Neuronal stem cell (in vitro differentiated cells): ENCODE measurements at regions not wholly inside any gene's neighbourhood (a gene's known extent, or its start where the extent isn't known, plus 50 kb on each side); places are given as distances from the start of the nearest gene placed in this dataset.
A peak's percentile ranks its signal among the peaks of the same experiment; 100 is the strongest.

Experiments used
- DNase-seq: peaks from one replicate; pipeline ENCODE4 v3.0.0-alpha.2; 2013; ENCODE audit warnings: low spot score
- H2AFZ ChIP-seq: one replicate; pipeline ENCODE4 v1.6.1; 2013; ENCODE audit warnings: mild to moderate bottlenecking, low read length, inconsistent platforms
- H2AK5ac ChIP-seq: 2 replicates; pipeline ENCODE4 v1.6.1; 2013; ENCODE audit warnings: low read depth, mild to moderate bottlenecking, inconsistent platforms, low read length, moderate library complexity, mixed read lengths
- H2BK120ac ChIP-seq: 2 replicates; pipeline ENCODE4 v1.6.1; 2013; ENCODE audit warnings: low read depth, mild to moderate bottlenecking, inconsistent platforms, low read length, moderate library complexity, mixed read lengths
- H2BK12ac ChIP-seq: one replicate; pipeline ENCODE4 v1.6.1; 2013; ENCODE audit warnings: low read length, inconsistent platforms
- H2BK15ac ChIP-seq: 2 replicates; pipeline ENCODE4 v1.6.1; 2013; ENCODE audit warnings: mild to moderate bottlenecking, low read length, inconsistent platforms, mixed read lengths
- H2BK5ac ChIP-seq: one replicate; pipeline ENCODE4 v1.6.1; 2013; ENCODE audit warnings: inconsistent platforms, mild to moderate bottlenecking, low read length, moderate library complexity
- H3K14ac ChIP-seq: one replicate; pipeline ENCODE4 v1.6.1; 2013; ENCODE audit warnings: low read length, inconsistent platforms
- H3K18ac ChIP-seq: 2 replicates; pipeline ENCODE4 v1.6.1; 2013; ENCODE audit warnings: low read length, inconsistent platforms
- H3K23ac ChIP-seq: 2 replicates; pipeline ENCODE4 v1.6.1; 2013; ENCODE audit warnings: low read depth, mild to moderate bottlenecking, mixed read lengths, low read length, inconsistent platforms; ENCODE audit not compliant: poor library complexity
- H3K27ac ChIP-seq: replicated peaks from 3 replicates; pipeline ENCODE4 v1.5.1; 2013; ENCODE audit warnings: low read length, inconsistent platforms
- H3K27me3 ChIP-seq, 3 experiments: 2 replicates each; pipeline ENCODE4 v1.6.1; 2013; ENCODE audit warnings: low read length in 3 of 3, mild to moderate bottlenecking in 2 of 3, inconsistent platforms in 1 of 3, low read depth in 1 of 3, mixed read lengths in 1 of 3, moderate library complexity in 1 of 3; ENCODE audit not compliant: control insufficient read depth in 3 of 3, insufficient read depth in 3 of 3
- H3K36me3 ChIP-seq, 2 donors: replicated peaks in 1 of 2; 2 replicates each; pipeline ENCODE4 v1.6.1; 2013; ENCODE audit warnings: low read length in 2 of 2; ENCODE audit not compliant: control insufficient read depth in 2 of 2, insufficient read depth in 2 of 2
- H3K4ac ChIP-seq: 2 replicates; pipeline ENCODE4 v1.6.1; 2013; ENCODE audit warnings: inconsistent platforms, mild to moderate bottlenecking, low read length, moderate library complexity
- H3K4me1 ChIP-seq, 2 donors: 1 replicate in 1 of 2; 2 replicates in 1 of 2; pipeline ENCODE4 v1.6.1; 2013; ENCODE audit warnings: low read length in 2 of 2, low read depth in 1 of 2; ENCODE audit not compliant: control insufficient read depth in 2 of 2, insufficient read depth in 1 of 2
- H3K4me2 ChIP-seq: one replicate; pipeline ENCODE4 v1.6.1; 2013; ENCODE audit warnings: mild to moderate bottlenecking, low read length, inconsistent platforms; ENCODE audit not compliant: insufficient read depth, poor library complexity, severe bottlenecking
- H3K4me3 ChIP-seq, 2 donors: 2 replicates each; pipeline ENCODE4 v1.5.1; 2013; ENCODE audit warnings: low read length in 2 of 2, mild to moderate bottlenecking in 2 of 2, inconsistent platforms in 1 of 2, moderate library complexity in 1 of 2
- H3K79me1 ChIP-seq: one replicate; pipeline ENCODE4 v1.6.1; 2013; ENCODE audit warnings: low read depth, mild to moderate bottlenecking, inconsistent platforms, low read length, moderate library complexity
- H3K9ac ChIP-seq: one replicate; pipeline ENCODE4 v1.6.1; 2013; ENCODE audit warnings: mild to moderate bottlenecking, low read depth, low read length, inconsistent platforms; ENCODE audit not compliant: poor library complexity
- H3K9me3 ChIP-seq, 2 donors: replicated peaks in 1 of 2; 2 replicates each; pipeline versions ENCODE3 to v1.6.1; 2013; ENCODE audit warnings: low read length in 2 of 2, mild to moderate bottlenecking in 2 of 2, inconsistent platforms in 1 of 2, low read depth in 1 of 2, mixed read lengths in 1 of 2, moderate library complexity in 1 of 2; ENCODE audit not compliant: control insufficient read depth in 2 of 2, insufficient read depth in 1 of 2
- H4K8ac ChIP-seq: one replicate; pipeline ENCODE4 v1.6.1; 2013; ENCODE audit warnings: low read depth, mild to moderate bottlenecking, inconsistent platforms, low read length, moderate library complexity
- H4K91ac ChIP-seq: one replicate; pipeline ENCODE4 v1.6.1; 2013; ENCODE audit warnings: low read length, low read depth, mild to moderate bottlenecking, inconsistent platforms; ENCODE audit not compliant: poor library complexity
- WGBS, 2 donors: extraction: QIAGEN DNeasy Blood & Tissue Kit; methylation state at CpG; one replicate each; pipeline ENCODE4 v1.1.7; 2013; ENCODE audit warnings: missing lambda C conversion rate in 2 of 2, mixed read lengths in 1 of 2; ENCODE audit not compliant: insufficient read length in 2 of 2, insufficient replicate concordance in 1 of 2; ENCODE audit errors: extremely low coverage in 2 of 2; 5-methylcytosine and 5-hydroxymethylcytosine counted together

DNA sequence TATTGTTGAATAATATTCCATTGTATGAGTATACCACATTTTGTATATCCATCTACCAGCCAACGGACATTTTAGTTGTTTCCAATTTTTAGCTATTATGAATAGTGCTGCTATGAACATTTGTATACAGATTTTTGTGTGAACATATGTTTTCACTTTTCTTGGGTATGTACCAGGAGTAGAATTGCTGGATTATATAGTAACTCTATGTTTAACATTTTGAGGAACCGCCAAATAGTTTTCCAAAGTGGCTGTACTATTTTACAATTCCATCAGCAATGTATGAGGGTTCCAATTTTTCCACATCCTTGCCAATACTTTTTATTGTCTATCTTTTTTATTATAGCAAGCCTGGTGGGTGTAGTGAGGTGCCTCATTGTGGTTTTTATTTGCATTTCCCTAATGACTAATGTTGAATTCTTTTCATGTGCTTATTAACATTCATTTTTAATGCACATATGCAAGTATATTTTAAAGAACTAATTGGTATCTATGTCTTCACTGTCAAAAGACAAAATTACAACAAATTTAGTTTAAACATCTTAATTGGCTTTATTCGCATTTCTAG, 77.5 kb upstream of the PIAS1 start:
- H3K79me1 ChIP-seq = no peaks in the 10 kb centered on the region
- no peaks in the 10 kb centered on the region for H3K36me3 ChIP-seq
- H4K91ac ChIP-seq = no peak overlapping the region
- H4K8ac ChIP-seq = no peak overlapping the region
- no peak overlapping the region for H3K27ac ChIP-seq
- WGBS, 2 donors = no CpG with 5 or more reads among the region's 3 CpGs
- no peaks in the 10 kb centered on the region for H3K4me1 ChIP-seq
- H3K4ac ChIP-seq = no peak overlapping the region
- H3K9me3 ChIP-seq = peaks cover 2 to 8% of the 10 kb centered on the region in 2 donors
- DNase-seq = no peak
- H3K18ac ChIP-seq = no peak overlapping the region
- H2AK5ac ChIP-seq = no peak overlapping the region
- H3K14ac ChIP-seq = no peak overlapping the region
- H2BK12ac ChIP-seq = no peak overlapping the region
- H3K4me2 ChIP-seq = no peak overlapping the region
- no peak overlapping the region for H2BK120ac ChIP-seq
- no peak overlapping the region for H3K9ac ChIP-seq
- no peak overlapping the region for H2BK15ac ChIP-seq
- no peak overlapping the region for H3K23ac ChIP-seq
- no peak overlapping the region for H2BK5ac ChIP-seq
- H3K27me3 ChIP-seq = no peaks in the 10 kb centered on the region
- no peak overlapping the region for H3K4me3 ChIP-seq
- no peak overlapping the region for H2AFZ ChIP-seq

DNA sequence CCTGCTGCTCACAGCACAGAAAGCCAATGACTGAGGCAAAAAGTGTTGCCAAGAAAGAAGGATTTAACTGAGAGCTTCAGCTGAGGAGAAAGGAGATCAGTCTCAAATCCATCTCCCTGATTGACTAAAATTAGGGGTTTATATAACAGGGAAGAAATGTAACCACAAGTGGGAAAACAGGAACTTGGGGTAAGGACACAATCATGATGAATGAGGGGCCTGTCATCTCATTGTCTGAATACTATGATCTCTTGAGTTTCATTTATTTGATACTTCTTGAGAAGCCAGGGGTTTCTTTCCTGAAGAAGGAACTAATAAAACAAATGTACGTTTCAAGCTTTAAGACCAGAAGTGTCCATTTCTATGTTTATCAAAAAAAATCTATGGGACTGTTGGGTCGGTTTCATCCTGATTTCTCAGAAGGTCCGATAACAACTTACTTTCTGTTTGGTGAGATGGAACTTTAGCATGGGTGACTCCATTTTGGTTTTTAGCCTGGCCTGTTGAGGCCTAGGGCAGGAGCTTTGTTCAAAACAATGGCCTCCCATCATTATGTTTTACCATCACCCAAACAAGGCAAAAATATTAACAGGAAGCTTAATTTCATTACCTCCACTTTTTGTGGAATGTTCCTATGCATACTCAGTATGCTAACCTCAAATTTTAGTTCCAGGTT, 76.6 kb upstream of the PIAS1 start:
- Histone ChIP-seq H3K27ac (no peak overlapping the region), H3K27me3 (no peaks in the 10 kb centered on the region), H2AK5ac (no peak overlapping the region), H3K36me3 (no peaks in the 10 kb centered on the region), H2BK15ac (no peak overlapping the region), H4K91ac (no peak overlapping the region), H2AFZ (no peak overlapping the region), H3K79me1 (no peaks in the 10 kb centered on the region), H3K9me3 (peaks cover 2 to 8% of the 10 kb centered on the region in 2 donors), H3K4me3 (no peak overlapping the region), H3K4me2 (no peak overlapping the region), H3K23ac (no peak overlapping the region), H2BK5ac (no peak overlapping the region), H4K8ac (no peak overlapping the region), H2BK12ac (no peak overlapping the region), H3K14ac (no peak overlapping the region), H2BK120ac (no peak overlapping the region), H3K18ac (no peak overlapping the region), H3K4me1 (no peaks in the 10 kb centered on the region), H3K9ac (no peak overlapping the region), H3K4ac (no peak overlapping the region)
- no peak for DNase-seq
- WGBS, 2 donors = no CpG with 5 or more reads among the region's 3 CpGs

GRCh38 chr15:67979281-67979680, 74.8 kb upstream of the PIAS1 start:
- Histone ChIP-seq H3K9me3 (peaks cover 2 to 8% of the 10 kb centered on the region in 2 donors), H3K4ac (no peak overlapping the region), H2BK120ac (no peak overlapping the region), H2BK15ac (no peak overlapping the region), H3K4me3 (no peak overlapping the region), H3K23ac (no peak overlapping the region), H3K79me1 (no peaks in the 10 kb centered on the region), H3K27me3 (no peaks in the 10 kb centered on the region), H2AFZ (no peak overlapping the region), H3K36me3 (no peaks in the 10 kb centered on the region), H4K8ac (no peak overlapping the region), H3K18ac (no peak overlapping the region), H2AK5ac (no peak overlapping the region), H3K4me1 (no peaks in the 10 kb centered on the region), H3K27ac (no peak overlapping the region), H4K91ac (no peak overlapping the region), H3K9ac (no peak overlapping the region), H2BK12ac (no peak overlapping the region), H3K4me2 (no peak overlapping the region), H3K14ac (no peak overlapping the region), H2BK5ac (no peak overlapping the region)
- no peak for DNase-seq

DNA sequence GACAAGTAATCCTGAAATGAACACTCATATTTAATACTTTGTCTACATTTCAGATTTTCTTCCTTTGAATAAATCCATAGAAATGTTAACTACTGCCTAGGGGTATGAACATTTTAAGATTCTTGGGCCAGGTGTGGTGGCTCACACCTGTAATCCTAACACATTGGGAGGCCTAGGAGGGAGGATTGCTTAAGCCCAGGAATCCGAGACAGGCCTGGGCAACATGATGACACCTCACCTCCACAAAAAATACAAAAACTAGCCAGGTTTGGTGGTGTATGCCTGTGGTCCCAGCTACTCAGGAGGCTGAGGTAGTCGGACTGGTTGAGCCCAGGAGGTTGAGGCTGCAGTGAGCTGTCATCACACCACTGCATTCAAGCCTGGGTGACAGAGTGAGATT, 73.9 kb upstream of the PIAS1 start:
- H3K79me1 ChIP-seq = no peaks in the 10 kb centered on the region
- H3K23ac ChIP-seq = no peak overlapping the region
- no peak overlapping the region for H4K8ac ChIP-seq
- no peaks in the 10 kb centered on the region for H3K4me1 ChIP-seq
- H3K4me3 ChIP-seq = no peak overlapping the region
- H4K91ac ChIP-seq = no peak overlapping the region
- H3K27me3 ChIP-seq = no peaks in the 10 kb centered on the region
- H3K27ac ChIP-seq = no peak overlapping the region
- DNase-seq = no peak
- H2AFZ ChIP-seq = no peak overlapping the region
- H3K4ac ChIP-seq = no peak overlapping the region
- peak overlapping the region; percentile 88 for H2BK12ac ChIP-seq
- H3K14ac ChIP-seq = no peak overlapping the region
- no peak overlapping the region for H3K4me2 ChIP-seq
- peaks cover 2 to 8% of the 10 kb centered on the region in 2 donors for H3K9me3 ChIP-seq
- no peak overlapping the region for H2AK5ac ChIP-seq
- H2BK15ac ChIP-seq = no peak overlapping the region
- no peak overlapping the region for H2BK5ac ChIP-seq
- H2BK120ac ChIP-seq = no peak overlapping the region
- H3K9ac ChIP-seq = no peak overlapping the region
- H3K18ac ChIP-seq = peak overlapping the region; percentile 44
- H3K36me3 ChIP-seq = no peaks in the 10 kb centered on the region
- no CpG with 5 or more reads among the region's 2 CpGs for WGBS, 2 donors
